ENCODE measurements at regions not wholly inside any gene's neighbourhood (a gene's known extent, or its start where the extent isn't known, plus 50 kb on each side); places are given as distances from the start of the nearest gene placed in this dataset.

DNA sequence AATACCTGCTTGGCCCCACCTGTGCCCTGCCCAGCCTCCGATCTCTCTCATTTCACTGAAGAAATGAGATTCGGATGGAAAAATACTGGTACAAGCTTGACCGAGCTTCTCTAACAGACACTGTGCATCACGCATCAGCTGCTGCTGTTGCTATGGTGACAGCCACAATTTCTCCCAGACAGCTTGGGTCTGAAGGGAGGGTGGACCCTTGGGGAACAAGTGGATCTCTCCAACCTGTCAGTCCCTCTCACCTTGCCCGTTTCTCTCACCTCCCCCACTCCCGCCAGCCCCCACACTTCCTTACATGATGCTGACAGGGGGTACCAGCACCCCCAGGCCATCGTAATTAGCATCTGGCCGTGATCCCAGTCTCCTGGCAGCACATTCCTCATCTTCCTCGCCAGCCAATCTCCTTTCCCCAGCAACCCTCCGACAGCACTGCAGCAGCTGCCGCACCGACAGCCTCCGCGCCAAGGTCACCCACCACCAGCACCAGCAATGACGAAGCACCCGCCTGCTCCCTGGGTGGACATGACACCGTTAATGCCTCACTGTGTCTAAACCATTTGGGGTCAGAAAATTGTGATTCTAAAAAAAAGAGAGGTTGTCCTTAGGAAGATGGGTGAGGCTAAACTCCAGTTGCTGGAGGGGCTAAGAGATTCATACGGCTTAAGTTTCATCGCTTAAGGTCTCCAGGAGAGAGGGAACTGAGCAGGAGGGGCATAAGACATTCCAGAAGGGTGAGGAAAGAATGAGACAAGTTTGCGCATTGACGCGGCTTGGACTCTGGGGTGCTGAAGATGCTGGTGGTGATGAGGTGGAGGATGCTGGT lies 58.6 kb upstream of the TNRC6A start:
- TF ChIP-seq POLR2A (IDR thresholded peaks at IDR 0.05) = no peak
- TF ChIP-seq, protein P1, sequence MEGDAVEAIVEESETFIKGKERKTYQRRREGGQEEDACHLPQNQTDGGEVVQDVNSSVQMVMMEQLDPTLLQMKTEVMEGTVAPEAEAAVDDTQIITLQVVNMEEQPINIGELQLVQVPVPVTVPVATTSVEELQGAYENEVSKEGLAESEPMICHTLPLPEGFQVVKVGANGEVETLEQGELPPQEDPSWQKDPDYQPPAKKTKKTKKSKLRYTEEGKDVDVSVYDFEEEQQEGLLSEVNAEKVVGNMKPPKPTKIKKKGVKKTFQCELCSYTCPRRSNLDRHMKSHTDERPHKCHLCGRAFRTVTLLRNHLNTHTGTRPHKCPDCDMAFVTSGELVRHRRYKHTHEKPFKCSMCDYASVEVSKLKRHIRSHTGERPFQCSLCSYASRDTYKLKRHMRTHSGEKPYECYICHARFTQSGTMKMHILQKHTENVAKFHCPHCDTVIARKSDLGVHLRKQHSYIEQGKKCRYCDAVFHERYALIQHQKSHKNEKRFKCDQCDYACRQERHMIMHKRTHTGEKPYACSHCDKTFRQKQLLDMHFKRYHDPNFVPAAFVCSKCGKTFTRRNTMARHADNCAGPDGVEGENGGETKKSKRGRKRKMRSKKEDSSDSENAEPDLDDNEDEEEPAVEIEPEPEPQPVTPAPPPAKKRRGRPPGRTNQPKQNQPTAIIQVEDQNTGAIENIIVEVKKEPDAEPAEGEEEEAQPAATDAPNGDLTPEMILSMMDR (IDR thresholded peaks at IDR 0.05) = no peak
- peak in 1 of 3 donors; percentile 12 for TF ChIP-seq POLR2AphosphoS5 (IDR thresholded peaks at IDR 0.05)
- no peak for TF ChIP-seq EP300 (IDR thresholded peaks at IDR 0.05; ENCODE audit: low read depth)
